ENCODE measurements at regions not wholly inside any gene's neighbourhood (a gene's known extent, or its start where the extent isn't known, plus 50 kb on each side); places are given as distances from the start of the nearest gene placed in this dataset.

DNA sequence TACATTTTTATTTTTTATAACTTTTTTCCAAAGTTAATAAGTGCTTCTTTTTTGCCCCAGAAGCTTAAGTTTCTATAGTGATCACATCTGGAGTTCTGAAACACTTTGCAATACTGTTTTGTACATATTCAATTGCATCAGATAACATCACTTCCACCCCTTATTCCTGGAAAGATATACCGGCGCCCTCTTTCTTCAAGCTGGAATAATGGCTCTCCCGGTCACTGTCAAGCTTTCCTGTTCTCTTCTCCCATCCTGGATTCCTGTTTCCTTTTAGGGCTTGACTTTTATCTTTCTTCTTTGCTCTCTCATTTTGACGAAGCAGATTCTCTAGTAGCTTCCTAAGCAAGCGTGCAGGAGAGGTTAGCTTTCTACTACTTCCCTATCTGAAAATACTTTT lies 1866.8 kb downstream of the MRPL39 start:
- DNase-seq (ENCODE audit: low spot score), result no peak
- POLR2A ChIA-PET (ENCODE audit: low non-redundant PET), result no interaction called here
- no peak overlapping the region for H3K27ac ChIP-seq
- CTCF ChIA-PET, result no interaction called here
- TF ChIP-seq, protein P1, sequence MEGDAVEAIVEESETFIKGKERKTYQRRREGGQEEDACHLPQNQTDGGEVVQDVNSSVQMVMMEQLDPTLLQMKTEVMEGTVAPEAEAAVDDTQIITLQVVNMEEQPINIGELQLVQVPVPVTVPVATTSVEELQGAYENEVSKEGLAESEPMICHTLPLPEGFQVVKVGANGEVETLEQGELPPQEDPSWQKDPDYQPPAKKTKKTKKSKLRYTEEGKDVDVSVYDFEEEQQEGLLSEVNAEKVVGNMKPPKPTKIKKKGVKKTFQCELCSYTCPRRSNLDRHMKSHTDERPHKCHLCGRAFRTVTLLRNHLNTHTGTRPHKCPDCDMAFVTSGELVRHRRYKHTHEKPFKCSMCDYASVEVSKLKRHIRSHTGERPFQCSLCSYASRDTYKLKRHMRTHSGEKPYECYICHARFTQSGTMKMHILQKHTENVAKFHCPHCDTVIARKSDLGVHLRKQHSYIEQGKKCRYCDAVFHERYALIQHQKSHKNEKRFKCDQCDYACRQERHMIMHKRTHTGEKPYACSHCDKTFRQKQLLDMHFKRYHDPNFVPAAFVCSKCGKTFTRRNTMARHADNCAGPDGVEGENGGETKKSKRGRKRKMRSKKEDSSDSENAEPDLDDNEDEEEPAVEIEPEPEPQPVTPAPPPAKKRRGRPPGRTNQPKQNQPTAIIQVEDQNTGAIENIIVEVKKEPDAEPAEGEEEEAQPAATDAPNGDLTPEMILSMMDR (conservative IDR thresholded peaks at IDR 0.05; ENCODE audit: low read depth), result no peak

DNA sequence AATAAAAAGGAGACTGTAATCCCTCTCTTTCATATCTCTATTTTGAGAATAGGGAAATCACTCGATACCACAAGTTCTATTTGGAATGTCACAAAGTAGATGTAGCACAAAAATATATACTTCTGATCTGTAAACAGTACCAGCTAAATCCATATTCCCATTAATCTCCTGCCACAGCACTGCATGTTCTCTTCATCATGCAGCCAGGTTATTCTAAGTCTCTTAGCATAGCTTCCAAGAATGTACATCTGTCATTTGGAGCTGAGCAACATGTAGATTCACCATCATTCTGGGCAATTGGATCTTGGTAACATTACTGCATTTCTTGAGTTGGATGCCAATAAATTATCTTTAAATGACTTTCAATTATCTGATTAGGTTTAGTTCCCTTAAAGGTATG lies 1874.5 kb downstream of the MRPL39 start:
- TF ChIP-seq, protein P1 (conservative IDR thresholded peaks at IDR 0.05; ENCODE audit: low read depth), result no peak
- POLR2A ChIA-PET (ENCODE audit: low non-redundant PET), result no interaction called here
- no peak for DNase-seq (ENCODE audit: low spot score)
- CTCF ChIA-PET, result interaction anchor here (0.6 kb wide), 1 partner anchor 614 kb away, joined by 4 read pairs; no protein-coding TSS in a partner anchor
- H3K27ac ChIP-seq, result no peak overlapping the region

DNA sequence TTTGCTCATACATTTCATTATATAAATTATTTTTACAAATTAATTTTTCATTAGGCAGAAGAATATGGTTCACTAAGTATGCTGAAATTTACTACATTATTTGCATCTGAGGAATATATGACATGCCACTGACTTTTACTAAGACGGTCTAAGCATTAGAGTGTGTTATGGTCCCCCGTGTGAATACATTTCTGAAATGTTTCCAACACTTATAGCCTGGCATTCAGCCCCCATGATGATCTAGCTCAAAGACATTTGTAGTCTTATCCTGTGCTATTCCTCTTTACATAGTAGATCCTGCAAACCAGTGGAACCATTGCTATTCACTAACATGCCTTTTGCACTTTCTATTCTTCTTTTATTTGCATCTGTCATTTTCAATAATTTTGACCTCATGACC lies 1878.0 kb downstream of the MRPL39 start:
- DNase-seq (ENCODE audit: low spot score), result no peak
- H3K27ac ChIP-seq, result no peak overlapping the region
- TF ChIP-seq, protein P1 (conservative IDR thresholded peaks at IDR 0.05; ENCODE audit: low read depth), result no peak
- CTCF ChIA-PET, result interaction anchor here (0.7 kb wide), 1 partner anchor 432 kb away, joined by 4 read pairs; no protein-coding TSS in a partner anchor
- POLR2A ChIA-PET (ENCODE audit: low non-redundant PET), result no interaction called here

DNA sequence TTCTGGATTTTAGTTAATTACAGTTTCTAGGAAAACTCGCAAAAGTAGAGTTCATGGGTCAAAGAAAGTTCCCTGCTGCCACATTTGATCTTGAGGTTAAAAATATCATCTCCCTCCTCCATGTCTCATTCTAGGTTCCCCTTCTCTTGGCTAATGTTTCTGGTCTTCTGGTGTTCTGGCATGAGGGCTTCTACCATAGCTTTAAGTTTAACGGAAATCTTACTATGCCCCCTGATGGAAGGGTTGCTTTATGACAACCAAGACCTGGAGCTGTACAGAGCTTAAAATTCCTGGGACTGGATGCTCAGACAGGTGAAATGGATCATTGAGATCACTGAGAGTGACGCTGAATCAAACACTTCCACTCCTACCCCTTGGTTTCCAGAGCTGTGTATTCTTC lies 1881.7 kb downstream of the MRPL39 start:
- ChIA-PET POLR2A (ENCODE audit: low non-redundant PET) (no interaction called here), CTCF (interaction anchor here (0.6 kb wide), 1 partner anchor 68 kb away, joined by 7 read pairs; no protein-coding TSS in a partner anchor)
- DNase-seq (ENCODE audit: low spot score), result no peak
- no peak overlapping the region for H3K27ac ChIP-seq
- TF ChIP-seq, protein P1 (conservative IDR thresholded peaks at IDR 0.05; ENCODE audit: low read depth), result no peak

DNA sequence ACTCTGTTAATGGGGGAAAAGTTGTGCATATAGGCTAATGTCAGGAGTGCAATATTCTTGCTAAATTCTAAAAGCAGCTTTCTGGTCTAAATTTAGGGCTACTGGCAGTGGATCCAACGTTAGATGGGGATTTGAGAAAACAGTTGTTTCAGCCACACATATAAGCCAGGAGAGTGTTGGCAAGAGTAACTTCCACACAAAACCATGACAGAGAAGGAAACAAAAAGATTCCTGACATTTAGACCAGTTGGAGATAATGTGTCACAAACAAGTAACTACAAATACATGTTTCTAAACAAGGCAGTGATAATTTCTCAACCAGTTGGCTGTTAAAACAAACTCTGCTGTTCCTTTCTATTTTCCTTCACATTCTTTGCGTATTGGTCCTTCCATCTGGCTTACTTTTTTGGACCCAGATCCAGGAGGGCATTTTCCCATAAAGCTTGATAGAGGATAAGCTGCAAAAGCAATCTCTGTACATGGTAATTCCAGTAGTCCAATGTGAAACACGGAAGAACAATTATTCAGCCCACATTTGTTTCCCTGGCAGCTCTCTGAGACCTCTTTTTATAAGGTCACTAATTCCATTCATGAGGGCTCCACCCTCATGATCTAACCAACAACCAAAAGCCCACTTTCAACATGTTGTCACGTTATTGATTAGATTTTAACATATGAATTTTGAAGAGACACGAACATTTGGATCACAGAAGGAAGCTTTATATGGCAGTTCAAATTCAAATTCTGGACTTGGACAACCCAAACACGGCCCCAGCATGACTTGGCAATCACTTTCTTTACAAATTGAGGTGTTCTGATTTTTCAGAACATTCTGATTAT lies 1888.6 kb downstream of the MRPL39 start:
- H3K27ac ChIP-seq, result no peak overlapping the region
- POLR2A ChIA-PET (ENCODE audit: low non-redundant PET), result no interaction called here
- CTCF ChIA-PET, result no interaction called here
- TF ChIP-seq, protein P1 (conservative IDR thresholded peaks at IDR 0.05; ENCODE audit: low read depth), result no peak
- no peak for DNase-seq (ENCODE audit: low spot score)

DNA sequence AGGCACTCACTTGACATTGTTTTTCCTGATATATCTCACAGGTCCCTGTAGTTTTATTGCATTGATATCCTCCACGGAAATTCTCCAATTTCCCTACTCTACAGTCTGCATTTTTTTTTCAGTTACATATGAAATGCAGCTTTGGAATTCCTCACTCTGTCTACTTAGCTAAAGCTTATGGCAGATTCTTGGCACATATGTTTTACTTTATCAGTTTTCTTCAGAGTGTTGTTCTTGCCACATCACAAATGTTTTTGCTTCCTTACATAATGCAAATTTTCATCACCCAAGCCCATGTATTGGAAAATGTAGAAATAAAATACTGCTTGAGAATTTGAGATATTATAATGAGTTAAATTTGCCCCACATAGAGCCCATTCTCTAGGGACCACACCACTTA lies 1895.1 kb downstream of the MRPL39 start:
- no peak overlapping the region for H3K27ac ChIP-seq
- no peak for DNase-seq (ENCODE audit: low spot score)
- CTCF ChIA-PET, result interaction anchor here (0.6 to 0.7 kb wide), 2 partner anchors 390 to 1199 kb away, joined by 3 read pairs; no protein-coding TSS in a partner anchor
- TF ChIP-seq, protein P1 (conservative IDR thresholded peaks at IDR 0.05; ENCODE audit: low read depth), result no peak
- POLR2A ChIA-PET (ENCODE audit: low non-redundant PET), result no interaction called here

Data from RWPE1 (cell line).